ENCODE measurements at regions not wholly inside any gene's neighbourhood (a gene's known extent, or its start where the extent isn't known, plus 50 kb on each side); places are given as distances from the start of the nearest gene placed in this dataset.

DNA sequence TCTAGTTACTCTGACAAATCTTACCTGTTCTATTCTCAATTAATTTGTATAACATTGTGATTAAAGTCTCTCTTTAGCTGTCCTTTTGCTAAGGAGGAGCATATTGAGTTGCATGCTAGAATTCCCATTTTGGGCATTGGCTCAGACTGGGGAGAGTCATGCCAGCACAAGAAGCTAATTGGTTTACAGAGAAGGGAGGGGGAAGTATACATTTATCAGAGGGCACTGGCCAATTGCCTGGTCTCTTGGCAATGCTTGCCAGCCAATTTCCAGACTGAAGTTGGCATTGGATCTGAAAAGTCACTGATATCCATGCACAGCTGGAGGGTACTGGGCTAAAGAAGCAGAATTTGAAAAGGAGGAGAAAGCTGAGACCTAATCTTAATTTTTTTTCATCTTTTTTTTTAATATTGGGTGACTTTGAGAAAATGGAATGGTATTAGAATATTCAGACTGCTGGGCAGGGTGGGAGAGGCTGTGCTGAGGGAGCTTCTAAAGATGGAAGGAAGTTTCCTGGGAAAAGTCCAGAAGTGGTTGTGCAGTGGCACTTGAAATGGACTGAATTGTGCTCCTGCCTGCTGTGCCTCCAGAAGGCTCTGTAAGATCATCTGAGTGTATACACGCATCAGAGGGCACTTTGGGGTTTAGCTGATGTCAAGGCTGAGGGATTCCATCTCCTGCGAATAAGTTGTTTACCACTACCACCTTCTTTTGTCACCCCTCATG, 365.2 kb upstream of the DPH6 start:
- no peak overlapping the region for H3K27ac ChIP-seq (ENCODE audit: insufficient read length, low read depth, low read length)
- no peak overlapping the region for H3K4me3 Mint-ChIP-seq
- H3K79me1 ChIP-seq (ENCODE audit: insufficient read depth, low read depth, low read length, poor library complexity, severe bottlenecking): no peaks in the 10 kb centered on the region
- H3K27me3 Mint-ChIP-seq (ENCODE audit: low read depth): no peaks in the 10 kb centered on the region
- no peak overlapping the region for H4K8ac ChIP-seq (replicated peaks; ENCODE audit: insufficient read length, low read depth, low read length)
- no peaks in the 10 kb centered on the region for H3K36me3 Mint-ChIP-seq (ENCODE audit: insufficient read depth in 1 of 3, low read depth in 3 of 3)
- H3K23me2 ChIP-seq (ENCODE audit: insufficient read length, low read depth, low read length, poor library complexity, severe bottlenecking): no peaks in the 10 kb centered on the region
- H2BK15ac ChIP-seq (ENCODE audit: low read depth, low read length): no peak overlapping the region
- H2BK20ac ChIP-seq (ENCODE audit: low read depth, low read length, poor library complexity, severe bottlenecking): no peak overlapping the region
- no peaks in the 10 kb centered on the region for H3K79me2 ChIP-seq (ENCODE audit: insufficient read depth, low read length)
- H2BK120ac ChIP-seq (ENCODE audit: low read depth, low read length, poor library complexity, severe bottlenecking): no peak overlapping the region
- H2AK5ac ChIP-seq (ENCODE audit: insufficient read length, low read length): no peak overlapping the region
- TF ChIP-seq, protein P1, sequence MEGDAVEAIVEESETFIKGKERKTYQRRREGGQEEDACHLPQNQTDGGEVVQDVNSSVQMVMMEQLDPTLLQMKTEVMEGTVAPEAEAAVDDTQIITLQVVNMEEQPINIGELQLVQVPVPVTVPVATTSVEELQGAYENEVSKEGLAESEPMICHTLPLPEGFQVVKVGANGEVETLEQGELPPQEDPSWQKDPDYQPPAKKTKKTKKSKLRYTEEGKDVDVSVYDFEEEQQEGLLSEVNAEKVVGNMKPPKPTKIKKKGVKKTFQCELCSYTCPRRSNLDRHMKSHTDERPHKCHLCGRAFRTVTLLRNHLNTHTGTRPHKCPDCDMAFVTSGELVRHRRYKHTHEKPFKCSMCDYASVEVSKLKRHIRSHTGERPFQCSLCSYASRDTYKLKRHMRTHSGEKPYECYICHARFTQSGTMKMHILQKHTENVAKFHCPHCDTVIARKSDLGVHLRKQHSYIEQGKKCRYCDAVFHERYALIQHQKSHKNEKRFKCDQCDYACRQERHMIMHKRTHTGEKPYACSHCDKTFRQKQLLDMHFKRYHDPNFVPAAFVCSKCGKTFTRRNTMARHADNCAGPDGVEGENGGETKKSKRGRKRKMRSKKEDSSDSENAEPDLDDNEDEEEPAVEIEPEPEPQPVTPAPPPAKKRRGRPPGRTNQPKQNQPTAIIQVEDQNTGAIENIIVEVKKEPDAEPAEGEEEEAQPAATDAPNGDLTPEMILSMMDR (conservative IDR thresholded peaks at IDR 0.05): no peak
- no CpG with 5 or more reads among the region's 2 CpGs for WGBS (ENCODE audit: extremely low coverage, insufficient read length, low lambda C conversion rate)
- H3K56ac ChIP-seq (ENCODE audit: insufficient read length, low read depth, low read length): no peak overlapping the region
- no peak overlapping the region for H4K5ac ChIP-seq (ENCODE audit: insufficient read length, low read depth, low read length)
- no peak overlapping the region for H4K91ac ChIP-seq (ENCODE audit: insufficient read length, low read depth, low read length)
- no peak overlapping the region for H3K9ac ChIP-seq (ENCODE audit: extremely low read depth, insufficient read length, low read length)
- no peaks in the 10 kb centered on the region for H3K9me3 ChIP-seq (ENCODE audit: control insufficient read depth, low read depth, low read length)
- no peaks in the 10 kb centered on the region for H4K20me1 ChIP-seq (ENCODE audit: control insufficient read depth, insufficient read depth, insufficient read length)
- H3K4me2 ChIP-seq (ENCODE audit: insufficient read depth, insufficient read length, low read length): no peak overlapping the region
- no peak overlapping the region for H2BK12ac ChIP-seq (ENCODE audit: insufficient read length, low read depth, low read length)
- no peak overlapping the region for H3K14ac ChIP-seq (ENCODE audit: insufficient read depth, low read length)
- no peak overlapping the region for H2BK5ac ChIP-seq (ENCODE audit: insufficient read length, low read length)
- no peaks in the 10 kb centered on the region; the same call in 1 of the 2 replicates for H3K4me1 ChIP-seq (ENCODE audit: insufficient read depth, low read length)
- no peak overlapping the region for H2AFZ ChIP-seq (ENCODE audit: low read length)
- no peaks in the 10 kb centered on the region for H3K4me1 Mint-ChIP-seq
- no peak overlapping the region for H3K4ac ChIP-seq (ENCODE audit: low read depth, low read length)
- no peak overlapping the region for H3K23ac ChIP-seq (ENCODE audit: insufficient read length, low read depth, low read length)
- no peak overlapping the region for H3K18ac ChIP-seq (ENCODE audit: insufficient read length, low read depth, low read length)
- no peaks in the 10 kb centered on the region for H3K27me3 ChIP-seq (ENCODE audit: insufficient read depth, low read length)
- H3K27ac Mint-ChIP-seq: no peak overlapping the region; a peak in 2 of 7 replicates
- no peak overlapping the region for H3T11ph ChIP-seq (ENCODE audit: low read length)
- no peak for DNase-seq
- peaks cover 0 to 2% of the 10 kb centered on the region in 2 experiments; a peak in 1 of 5 replicates for H3K9me3 Mint-ChIP-seq

Measured in H9 (cell line).